CD14-positive monocyte (primary cell): ENCODE measurements at regions not wholly inside any gene's neighbourhood (a gene's known extent, or its start where the extent isn't known, plus 50 kb on each side); places are given as distances from the start of the nearest gene placed in this dataset.

Experiments
- DNase-seq, 3 donors: peaks; one replicate each; pipeline ENCODE4 v3.0.0-alpha.2; 2011 to 2022
- H2AFZ ChIP-seq: 2 replicates; pipeline ENCODE4 v1.6.0; 2012; ENCODE audit warnings: mild to moderate bottlenecking, low read depth, low read length, inconsistent platforms; ENCODE audit not compliant: insufficient read depth, poor library complexity, severe bottlenecking
- H3K27ac ChIP-seq, 2 donors: 1 replicate in 1 of 2; 2 replicates in 1 of 2; pipeline ENCODE4 v1.5.1; 2012 to 2013; ENCODE audit warnings: low read length in 2 of 2, control low read depth in 1 of 2, inconsistent platforms in 1 of 2, low read depth in 1 of 2, mild to moderate bottlenecking in 1 of 2
- H3K27me3 ChIP-seq, 2 donors: one replicate each; pipeline versions ENCODE4 v1.6.0 to v1.6.1; 2011 to 2013; ENCODE audit warnings: low read length in 2 of 2; ENCODE audit not compliant: control insufficient read depth in 2 of 2, insufficient read depth in 2 of 2
- H3K36me3 ChIP-seq, 2 donors: replicated peaks in 1 of 2; 1 replicate in 1 of 2; 2 replicates in 1 of 2; pipeline versions ENCODE4 v1.5.1 to v1.6.1; 2012 to 2013; ENCODE audit warnings: low read length in 2 of 2, control low read depth in 1 of 2, inconsistent platforms in 1 of 2, mild to moderate bottlenecking in 1 of 2; ENCODE audit not compliant: insufficient read depth in 2 of 2, control insufficient read depth in 1 of 2
- H3K4me1 ChIP-seq, 2 donors: 1 replicate in 1 of 2; 2 replicates in 1 of 2; pipeline versions ENCODE4 v1.5.1 to v1.6.1; 2012 to 2013; ENCODE audit warnings: low read length in 2 of 2, control low read depth in 1 of 2, inconsistent platforms in 1 of 2, mild to moderate bottlenecking in 1 of 2, moderate library complexity in 1 of 2; ENCODE audit not compliant: insufficient read depth in 2 of 2, control insufficient read depth in 1 of 2
- H3K4me2 ChIP-seq: replicated peaks from 2 replicates; pipeline ENCODE3; 2012; ENCODE audit warnings: low read length, moderate library complexity, mild to moderate bottlenecking; ENCODE audit not compliant: poor library complexity, severe bottlenecking; ENCODE audit errors: extremely low read depth
- H3K4me3 ChIP-seq, 3 experiments: fragments of 200-600 bp in 1 of 3; sonication (generic) in 1 of 3; replicated peaks in 1 of 3; 1 replicate in 2 of 3; 2 replicates in 1 of 3; pipeline ENCODE4 v1.5.1; 2011 to 2013; ENCODE audit warnings: low read length in 3 of 3, mild to moderate bottlenecking in 3 of 3, control low read depth in 2 of 3, low read depth in 2 of 3, inconsistent platforms in 1 of 3, moderate library complexity in 1 of 3
- H3K79me2 ChIP-seq: 2 replicates; pipeline ENCODE4 v1.6.0; 2012; ENCODE audit warnings: mild to moderate bottlenecking, control low read depth, inconsistent platforms, low read length, moderate library complexity; ENCODE audit not compliant: insufficient read depth
- H3K9ac ChIP-seq: 2 replicates; pipeline ENCODE4 v1.6.0; 2017; ENCODE audit warnings: low read length, mild to moderate bottlenecking; ENCODE audit not compliant: insufficient read depth, poor library complexity, severe bottlenecking
- H3K9me3 ChIP-seq, 2 donors: replicated peaks in 1 of 2; 1 replicate in 1 of 2; 2 replicates in 1 of 2; pipeline versions ENCODE4 v1.5.1 to v1.6.1; 2012 to 2013; ENCODE audit warnings: low read length in 2 of 2, control low read depth in 1 of 2; ENCODE audit not compliant: control insufficient read depth in 1 of 2, insufficient read depth in 1 of 2
- H4K20me1 ChIP-seq: 2 replicates; pipeline ENCODE4 v1.6.0; 2012; ENCODE audit warnings: mild to moderate bottlenecking, low read length, control low read depth, moderate library complexity; ENCODE audit not compliant: insufficient read depth
- H3K27ac Mint-ChIP-seq, 7 donors: one replicate each; pipeline ENCODE4 v1.8.0; 2020; ENCODE audit warnings: mild to moderate bottlenecking in 7 of 7, mixed read lengths in 7 of 7, moderate library complexity in 6 of 7, inconsistent platforms in 2 of 7
- H3K27me3 Mint-ChIP-seq, 3 donors: one replicate each; pipeline ENCODE4 v1.8.0; 2021 to 2022; ENCODE audit warnings: low read depth in 3 of 3, mild to moderate bottlenecking in 3 of 3, mixed read lengths in 3 of 3, moderate library complexity in 3 of 3, inconsistent platforms in 1 of 3
- H3K36me3 Mint-ChIP-seq, 2 donors: one replicate each; pipeline ENCODE4 v1.8.0; 2020; ENCODE audit warnings: mixed read lengths in 2 of 2, inconsistent platforms in 1 of 2, mild to moderate bottlenecking in 1 of 2
- H3K4me1 Mint-ChIP-seq: one replicate; pipeline ENCODE4 v1.8.0; 2020; ENCODE audit warnings: mild to moderate bottlenecking, mixed read lengths
- H3K4me3 Mint-ChIP-seq, 2 donors: one replicate each; pipeline ENCODE4 v1.8.0; 2020; ENCODE audit warnings: mild to moderate bottlenecking in 2 of 2, mixed read lengths in 2 of 2, moderate library complexity in 1 of 2
- H3K9me3 Mint-ChIP-seq, 7 donors: one replicate each; pipeline ENCODE4 v1.8.0; 2020 to 2022; ENCODE audit warnings: mixed read lengths in 7 of 7, mild to moderate bottlenecking in 6 of 7, moderate library complexity in 6 of 7, inconsistent platforms in 2 of 7
- CTCF ChIP-seq: fragments of 200-600 bp; IDR thresholded peaks from one replicate; pipeline ENCODE4 v1.8.0; 2022; ENCODE audit warnings: antibody characterized with exemption, mild to moderate bottlenecking
- WGBS: methylation state at CpG from one replicate; pipeline ENCODE4 v1.1.5; 2013; ENCODE audit warnings: missing lambda C conversion rate; ENCODE audit not compliant: insufficient coverage; 5-methylcytosine and 5-hydroxymethylcytosine counted together
- intact Hi-C, 2 donors: fragments of 100-400 bp; cut with micrococcal nuclease; formaldehyde crosslinking; loops; one replicate each; pipeline versions ENCODE4 v1.15.0 to v1.15.1; 2023

- H3K4me3 Mint-ChIP-seq: no peak overlapping the region
- H3K9me3 Mint-ChIP-seq: peaks cover 0 to 9% (median 0%) of the 10 kb centered on the region in 7 donors
- no peaks in the 10 kb centered on the region for H3K4me1 Mint-ChIP-seq
- H3K27me3 ChIP-seq: no peaks in the 10 kb centered on the region
- no peak overlapping the region for H3K4me2 ChIP-seq
- no peaks in the 10 kb centered on the region for H3K4me1 ChIP-seq
- H3K9me3 ChIP-seq: no peaks in the 10 kb centered on the region
- H4K20me1 ChIP-seq: no peaks in the 10 kb centered on the region
- H3K4me3 ChIP-seq: no peak overlapping the region
- 93% methylated on average over 3 of the region's 12 CpGs for WGBS
- TF ChIP-seq CTCF: no peak
- no peak overlapping the region for H2AFZ ChIP-seq
- H3K36me3 ChIP-seq: no peaks in the 10 kb centered on the region
- H3K9ac ChIP-seq: no peak overlapping the region
- no peaks in the 10 kb centered on the region for H3K79me2 ChIP-seq
- no peaks in the 10 kb centered on the region for H3K27me3 Mint-ChIP-seq
- no peaks in the 10 kb centered on the region for H3K36me3 Mint-ChIP-seq
- intact Hi-C loops: no loop called here
- H3K27ac Mint-ChIP-seq: no peak overlapping the region
- DNase-seq: no peak
- H3K27ac ChIP-seq: no peak overlapping the region
Observed at GRCh38 chr4:59091146-59092142, 1981.3 kb upstream of the IGFBP7 start.

- no peaks in the 10 kb centered on the region for H3K27me3 Mint-ChIP-seq
- H3K4me3 Mint-ChIP-seq: no peak overlapping the region
- Histone ChIP-seq H2AFZ (no peak overlapping the region), H3K36me3 (no peaks in the 10 kb centered on the region), H3K27me3 (no peaks in the 10 kb centered on the region), H3K79me2 (no peaks in the 10 kb centered on the region), H4K20me1 (no peaks in the 10 kb centered on the region), H3K4me2 (no peak overlapping the region), H3K4me3 (no peak overlapping the region), H3K9ac (no peak overlapping the region), H3K27ac (no peak overlapping the region), H3K9me3 (no peaks in the 10 kb centered on the region), H3K4me1 (no peaks in the 10 kb centered on the region)
- H3K36me3 Mint-ChIP-seq: no peaks in the 10 kb centered on the region
- no CpG with 5 or more reads among the region's 4 CpGs for WGBS
- peaks cover 0 to 9% (median 0%) of the 10 kb centered on the region in 7 donors for H3K9me3 Mint-ChIP-seq
- no peak for TF ChIP-seq CTCF
- no peaks in the 10 kb centered on the region for H3K4me1 Mint-ChIP-seq
- intact Hi-C loops: no loop called here
- DNase-seq: no peak
- H3K27ac Mint-ChIP-seq: no peak overlapping the region
Observed at GRCh38 chr4:59094505-59094904, 1984.3 kb upstream of the IGFBP7 start.
